ENCODE measurements at regions not wholly inside any gene's neighbourhood (a gene's known extent, or its start where the extent isn't known, plus 50 kb on each side); places are given as distances from the start of the nearest gene placed in this dataset.

DNA sequence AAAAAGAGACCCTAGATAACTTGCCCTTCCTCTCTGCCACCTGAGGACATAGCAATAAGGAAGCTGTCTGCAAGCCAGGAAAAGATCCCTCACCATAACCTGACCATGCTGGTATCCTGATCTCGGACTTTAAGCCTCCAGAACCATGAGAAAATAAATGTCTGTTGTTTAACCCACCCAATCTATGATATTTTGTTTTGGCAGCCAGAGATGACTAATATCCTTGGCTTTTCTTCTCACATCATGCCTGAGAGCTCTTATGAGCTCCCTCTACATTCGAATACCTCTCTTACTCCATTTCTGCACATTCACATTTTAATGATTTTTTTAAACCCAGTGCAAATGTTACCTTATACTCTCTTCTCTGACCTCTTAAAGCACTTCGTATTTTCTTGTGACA, 214.0 kb upstream of the CHRM2 start:
- CTCF ChIA-PET, result no interaction called here
- no peak overlapping the region for H3K27ac Mint-ChIP-seq
- DNase-seq, result no peak
- H3K36me3 Mint-ChIP-seq (ENCODE audit: low read depth), result no peaks in the 10 kb centered on the region
- H3K4me1 Mint-ChIP-seq, result no peaks in the 10 kb centered on the region
- H3K9me3 Mint-ChIP-seq, result peaks cover 15% of the 10 kb centered on the region
- no peaks in the 10 kb centered on the region for H3K27me3 Mint-ChIP-seq
- no peak overlapping the region for H3K4me3 Mint-ChIP-seq
- POLR2A ChIA-PET, result no interaction called here

- CTCF ChIA-PET, result no interaction called here
- no peak overlapping the region for H3K27ac Mint-ChIP-seq
- H3K9me3 Mint-ChIP-seq, result peaks cover 17% of the 10 kb centered on the region
- no peaks in the 10 kb centered on the region for H3K4me1 Mint-ChIP-seq
- POLR2A ChIA-PET, result no interaction called here
- no peaks in the 10 kb centered on the region for H3K36me3 Mint-ChIP-seq (ENCODE audit: low read depth)
- H3K4me3 Mint-ChIP-seq, result no peak overlapping the region
- no peaks in the 10 kb centered on the region for H3K27me3 Mint-ChIP-seq
- no peak for DNase-seq
These were observed 215.6 kb upstream of the CHRM2 start for GRCh38 chr7:136652635-136653370.

DNA sequence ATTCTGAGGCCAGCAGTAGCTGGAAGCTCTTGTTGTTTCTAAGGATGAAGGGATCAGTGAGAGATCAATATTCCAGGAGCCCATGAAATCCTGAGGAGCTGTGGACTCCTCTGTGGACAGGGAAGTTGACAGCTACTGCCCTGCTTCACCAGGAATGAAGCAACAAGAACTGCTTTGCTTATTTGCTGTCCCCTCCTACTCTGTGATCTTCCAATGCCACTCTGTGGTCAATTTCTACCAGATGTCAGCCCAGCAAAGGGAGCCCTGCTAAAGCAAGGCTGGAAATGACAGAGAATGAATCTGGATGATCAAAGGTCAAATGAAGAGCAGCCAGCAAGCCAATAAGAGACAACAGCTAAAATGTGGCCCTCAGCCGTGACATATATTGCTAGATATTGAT, 227.5 kb upstream of the CHRM2 start:
- DNase-seq, result no peak
- no peak overlapping the region for H3K27ac Mint-ChIP-seq
- H3K4me1 Mint-ChIP-seq, result no peaks in the 10 kb centered on the region
- peaks cover 7% of the 10 kb centered on the region for H3K9me3 Mint-ChIP-seq
- H3K4me3 Mint-ChIP-seq, result no peak overlapping the region
- H3K27me3 Mint-ChIP-seq, result no peaks in the 10 kb centered on the region
- POLR2A ChIA-PET, result no interaction called here
- CTCF ChIA-PET, result no interaction called here
- H3K36me3 Mint-ChIP-seq (ENCODE audit: low read depth), result no peaks in the 10 kb centered on the region

GRCh38 chr7:136637813-136638212, 230.6 kb upstream of the CHRM2 start:
- Mint-ChIP-seq H3K9me3 (peaks cover 11% of the 10 kb centered on the region), H3K4me1 (no peaks in the 10 kb centered on the region), H3K4me3 (no peak overlapping the region), H3K36me3 (ENCODE audit: low read depth) (no peaks in the 10 kb centered on the region), H3K27ac (no peak overlapping the region), H3K27me3 (no peaks in the 10 kb centered on the region)
- POLR2A ChIA-PET, result no interaction called here
- DNase-seq, result no peak
- CTCF ChIA-PET, result no interaction called here

DNA sequence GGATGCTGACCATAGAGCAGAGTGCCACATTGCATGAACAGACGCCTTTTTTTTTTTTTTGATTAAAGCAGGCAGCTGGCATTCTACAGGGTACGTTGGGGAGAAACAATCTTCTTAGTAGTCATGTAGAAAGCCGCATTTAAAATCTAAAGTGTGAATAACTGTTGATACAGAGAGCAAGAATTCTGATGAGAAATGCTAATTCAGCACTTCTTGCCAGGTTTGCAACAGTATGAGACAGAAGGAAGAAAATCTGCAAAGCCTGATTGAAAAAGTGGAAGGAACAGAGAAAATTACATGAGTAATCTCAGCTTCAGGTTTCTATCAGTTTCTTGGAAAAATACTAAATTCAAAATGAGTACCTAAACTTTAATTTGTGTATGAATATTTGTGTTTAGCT, 232.7 kb upstream of the CHRM2 start:
- no peak overlapping the region for H3K27ac Mint-ChIP-seq
- no peaks in the 10 kb centered on the region for H3K36me3 Mint-ChIP-seq (ENCODE audit: low read depth)
- ChIA-PET POLR2A (no interaction called here), CTCF (no interaction called here)
- peaks cover 15% of the 10 kb centered on the region for H3K9me3 Mint-ChIP-seq
- DNase-seq, result no peak
- H3K4me1 Mint-ChIP-seq, result no peaks in the 10 kb centered on the region
- no peaks in the 10 kb centered on the region for H3K27me3 Mint-ChIP-seq
- H3K4me3 Mint-ChIP-seq, result no peak overlapping the region

DNA sequence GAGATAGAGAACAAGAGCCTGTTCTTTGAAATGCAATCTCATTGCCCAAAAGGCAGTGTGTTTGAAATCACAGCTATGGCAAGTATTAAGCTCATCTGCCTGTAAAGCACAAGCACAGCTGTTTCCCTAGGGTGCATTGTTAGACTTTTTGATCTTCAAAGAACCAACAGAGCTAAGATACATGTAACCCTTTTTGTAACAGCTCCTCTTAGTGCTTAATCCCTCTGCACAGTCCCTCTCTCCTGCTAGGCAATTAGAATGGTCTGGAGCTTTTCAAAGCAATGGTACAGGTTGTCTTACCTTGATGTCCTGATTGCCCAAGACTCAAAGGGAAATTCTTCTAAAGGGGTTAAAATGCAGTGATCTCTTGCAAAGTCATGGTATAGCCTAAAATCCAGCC, 249.6 kb upstream of the CHRM2 start:
- H3K9me3 Mint-ChIP-seq, result peaks cover 14% of the 10 kb centered on the region
- H3K4me3 Mint-ChIP-seq, result no peak overlapping the region
- DNase-seq, result no peak

DNA sequence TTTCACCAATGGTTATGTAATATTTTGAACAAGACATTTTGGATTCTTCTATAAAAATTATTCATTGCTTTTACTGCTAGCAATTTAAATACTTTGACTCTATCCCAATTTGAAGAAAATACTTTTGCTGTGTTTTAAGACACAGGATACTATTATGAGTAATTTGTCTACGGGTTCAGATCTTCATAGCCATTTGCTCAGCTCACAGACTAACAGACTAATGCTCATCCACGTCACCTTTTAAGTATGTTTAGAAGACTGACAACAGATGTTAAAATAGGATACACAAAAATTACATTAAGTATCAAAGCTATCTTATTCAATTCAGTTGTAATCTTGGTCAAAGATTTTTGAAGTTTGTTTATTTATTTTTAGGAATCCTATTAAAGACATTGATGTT, 251.3 kb upstream of the CHRM2 start:
- Mint-ChIP-seq H3K27ac (no peak overlapping the region), H3K4me1 (no peaks in the 10 kb centered on the region), H3K9me3 (peaks cover 18% of the 10 kb centered on the region), H3K36me3 (ENCODE audit: low read depth) (no peaks in the 10 kb centered on the region), H3K27me3 (no peaks in the 10 kb centered on the region), H3K4me3 (no peak overlapping the region)
- POLR2A ChIA-PET, result no interaction called here
- no peak for DNase-seq
- CTCF ChIA-PET, result no interaction called here

More for the DNA sequence above, 249.6 kb upstream of the CHRM2 start:
- Mint-ChIP-seq H3K36me3 (ENCODE audit: low read depth) (no peaks in the 10 kb centered on the region), H3K27ac (no peak overlapping the region), H3K4me1 (no peaks in the 10 kb centered on the region), H3K27me3 (no peaks in the 10 kb centered on the region)
- ChIA-PET POLR2A (no interaction called here), CTCF (no interaction called here)

GRCh38 chr7:136605532-136606329, 262.7 kb upstream of the CHRM2 start:
- Mint-ChIP-seq H3K27ac (no peak overlapping the region), H3K4me1 (no peaks in the 10 kb centered on the region), H3K9me3 (peaks cover 5% of the 10 kb centered on the region), H3K4me3 (no peak overlapping the region), H3K36me3 (ENCODE audit: low read depth) (no peaks in the 10 kb centered on the region), H3K27me3 (no peaks in the 10 kb centered on the region)
- CTCF ChIA-PET, result no interaction called here
- DNase-seq, result no peak
- POLR2A ChIA-PET, result no interaction called here

DNA sequence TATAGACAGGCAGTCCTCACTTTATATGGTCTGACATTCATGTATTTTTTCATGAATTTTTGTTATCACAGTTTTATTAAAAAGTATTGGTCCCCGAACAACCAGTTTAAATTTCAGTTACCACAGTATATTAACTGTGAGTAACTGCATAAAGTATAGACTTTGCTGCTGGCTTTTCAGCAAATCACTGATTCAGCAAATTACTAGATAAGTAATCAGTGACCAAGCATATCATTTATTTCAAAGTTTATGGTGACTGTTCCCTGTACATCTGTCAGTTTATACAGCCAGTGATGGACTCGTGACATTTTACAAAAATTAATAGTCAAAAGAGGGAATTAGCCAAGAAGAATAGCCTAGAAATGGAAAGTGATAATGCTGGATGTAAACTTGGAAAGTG, 266.7 kb upstream of the CHRM2 start:
- no peak overlapping the region for H3K4me3 Mint-ChIP-seq
- ChIA-PET POLR2A (no interaction called here), CTCF (no interaction called here)
- H3K4me1 Mint-ChIP-seq, result no peaks in the 10 kb centered on the region
- H3K27ac Mint-ChIP-seq, result no peak overlapping the region
- no peaks in the 10 kb centered on the region for H3K27me3 Mint-ChIP-seq
- DNase-seq, result no peak
- H3K36me3 Mint-ChIP-seq (ENCODE audit: low read depth), result no peaks in the 10 kb centered on the region
- H3K9me3 Mint-ChIP-seq, result peaks cover 10% of the 10 kb centered on the region

- peaks cover 10% of the 10 kb centered on the region for H3K9me3 Mint-ChIP-seq
- no peaks in the 10 kb centered on the region for H3K36me3 Mint-ChIP-seq (ENCODE audit: low read depth)
- POLR2A ChIA-PET, result no interaction called here
- CTCF ChIA-PET, result no interaction called here
- no peaks in the 10 kb centered on the region for H3K27me3 Mint-ChIP-seq
- no peaks in the 10 kb centered on the region for H3K4me1 Mint-ChIP-seq
- DNase-seq, result no peak
- H3K27ac Mint-ChIP-seq, result no peak overlapping the region
- H3K4me3 Mint-ChIP-seq, result no peak overlapping the region
These were observed 268.0 kb upstream of the CHRM2 start for GRCh38 chr7:136600475-136600874.

DNA sequence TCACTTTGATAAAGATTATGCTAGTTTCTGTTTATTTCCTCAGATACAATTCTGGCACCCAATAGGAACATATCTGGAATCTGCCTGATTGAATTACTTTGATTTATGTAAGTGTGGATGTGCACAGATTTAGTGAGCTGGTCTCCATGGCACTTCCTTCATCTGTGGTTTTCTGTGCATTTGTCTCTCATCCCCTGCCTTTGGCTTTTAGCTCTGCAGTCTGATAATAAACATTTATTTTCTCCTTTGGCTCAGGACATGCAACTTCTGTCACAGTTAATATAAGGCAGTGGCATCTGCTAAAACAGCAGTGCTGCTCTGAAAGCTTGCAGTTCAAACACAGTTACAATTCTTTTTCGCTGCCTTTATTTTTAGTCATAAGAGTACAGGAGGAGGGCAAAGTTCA, 273.7 kb upstream of the CHRM2 start:
- H3K9me3 Mint-ChIP-seq, result peaks cover 4% of the 10 kb centered on the region
- no peak overlapping the region for H3K4me3 Mint-ChIP-seq
- H3K27ac Mint-ChIP-seq, result no peak overlapping the region
- no peaks in the 10 kb centered on the region for H3K4me1 Mint-ChIP-seq
- ChIA-PET POLR2A (no interaction called here), CTCF (no interaction called here)
- no peaks in the 10 kb centered on the region for H3K27me3 Mint-ChIP-seq
- DNase-seq, result no peak
- H3K36me3 Mint-ChIP-seq (ENCODE audit: low read depth), result no peaks in the 10 kb centered on the region

- Mint-ChIP-seq H3K27me3 (no peaks in the 10 kb centered on the region), H3K36me3 (ENCODE audit: low read depth) (no peaks in the 10 kb centered on the region), H3K4me3 (no peak overlapping the region), H3K27ac (no peak overlapping the region), H3K4me1 (no peaks in the 10 kb centered on the region), H3K9me3 (no peaks in the 10 kb centered on the region)
- POLR2A ChIA-PET, result no interaction called here
- CTCF ChIA-PET, result no interaction called here
- DNase-seq, result no peak
These were observed 280.2 kb upstream of the CHRM2 start for GRCh38 chr7:136588216-136588615.

- Mint-ChIP-seq H3K36me3 (ENCODE audit: low read depth) (no peaks in the 10 kb centered on the region), H3K4me3 (no peak overlapping the region), H3K27me3 (no peaks in the 10 kb centered on the region), H3K27ac (no peak overlapping the region), H3K4me1 (no peaks in the 10 kb centered on the region), H3K9me3 (no peaks in the 10 kb centered on the region)
- CTCF ChIA-PET, result no interaction called here
- no peak for DNase-seq
- POLR2A ChIA-PET, result no interaction called here
These were observed 282.3 kb upstream of the CHRM2 start for GRCh38 chr7:136585954-136586670.

- no peaks in the 10 kb centered on the region for H3K27me3 Mint-ChIP-seq
- no peaks in the 10 kb centered on the region for H3K36me3 Mint-ChIP-seq (ENCODE audit: low read depth)
- CTCF ChIA-PET, result no interaction called here
- no peak overlapping the region for H3K27ac Mint-ChIP-seq
- POLR2A ChIA-PET, result no interaction called here
- no peak overlapping the region for H3K4me3 Mint-ChIP-seq
- H3K4me1 Mint-ChIP-seq, result no peaks in the 10 kb centered on the region
- DNase-seq, result no peak
- H3K9me3 Mint-ChIP-seq, result peaks cover 9% of the 10 kb centered on the region
These were observed 302.0 kb upstream of the CHRM2 start for GRCh38 chr7:136566491-136566890.

Measured in activated CD4-positive, alpha-beta memory T cell treated with anti-CD3 and anti-CD28 coated beads, Interleukin-2, amount 10 ng/mL, durations not matched to agents 7 days and 5 days (primary cell).